ENCODE measurements at regions not wholly inside any gene's neighbourhood (a gene's known extent, or its start where the extent isn't known, plus 50 kb on each side); places are given as distances from the start of the nearest gene placed in this dataset.

- TF ChIP-seq CTCF (IDR thresholded peaks at IDR 0.05) (no peak), EP300 (IDR thresholded peaks at IDR 0.05) (no peak), POLR2A (IDR thresholded peaks at IDR 0.05) (no peak), POLR2AphosphoS5 (IDR thresholded peaks at IDR 0.05) (no peak)
Observed at GRCh38 chr6:85240787-85241385, 209.0 kb upstream of the NT5E start.

Data from sigmoid colon (tissue), 4 donors.